Progenitor cell of endocrine pancreas (in vitro differentiated cells): ENCODE measurements at regions not wholly inside any gene's neighbourhood (a gene's known extent, or its start where the extent isn't known, plus 50 kb on each side); places are given as distances from the start of the nearest gene placed in this dataset.

ENCODE experiments used
- DNase-seq: peaks from one replicate; pipeline ENCODE4 v3.0.0; 2021; ENCODE audit warnings: low spot score; ENCODE audit not compliant: unreplicated experiment
- H3K27ac Mint-ChIP-seq: 2 replicates; pipeline ENCODE4 v1.8.0; 2021; ENCODE audit warnings: mild to moderate bottlenecking, moderate library complexity, mixed read lengths
- H3K27me3 Mint-ChIP-seq: 2 replicates; pipeline ENCODE4 v1.8.0; 2021; ENCODE audit warnings: mixed read lengths
- H3K36me3 Mint-ChIP-seq: 2 replicates; pipeline ENCODE4 v1.8.0; 2022; ENCODE audit warnings: mixed read lengths; ENCODE audit not compliant: insufficient read depth
- H3K4me1 Mint-ChIP-seq: 2 replicates; pipeline ENCODE4 v1.8.0; 2021; ENCODE audit warnings: low read depth, mixed read lengths
- H3K4me3 Mint-ChIP-seq: 2 replicates; pipeline ENCODE4 v1.8.0; 2021; ENCODE audit warnings: low read depth, mild to moderate bottlenecking, moderate library complexity, mixed read lengths
- H3K9me3 Mint-ChIP-seq: 2 replicates; pipeline ENCODE4 v1.8.0; 2021; ENCODE audit warnings: low read depth, mixed read lengths
- TF ChIP-seq, protein P1 (sequence below): fragments of 200-600 bp; sonication (generic); IDR thresholded peaks from one replicate; pipeline ENCODE4 v1.5.0; 2021; ENCODE audit warnings: antibody characterized with exemption, mild to moderate bottlenecking; ENCODE audit not compliant: unreplicated experiment

DNA sequence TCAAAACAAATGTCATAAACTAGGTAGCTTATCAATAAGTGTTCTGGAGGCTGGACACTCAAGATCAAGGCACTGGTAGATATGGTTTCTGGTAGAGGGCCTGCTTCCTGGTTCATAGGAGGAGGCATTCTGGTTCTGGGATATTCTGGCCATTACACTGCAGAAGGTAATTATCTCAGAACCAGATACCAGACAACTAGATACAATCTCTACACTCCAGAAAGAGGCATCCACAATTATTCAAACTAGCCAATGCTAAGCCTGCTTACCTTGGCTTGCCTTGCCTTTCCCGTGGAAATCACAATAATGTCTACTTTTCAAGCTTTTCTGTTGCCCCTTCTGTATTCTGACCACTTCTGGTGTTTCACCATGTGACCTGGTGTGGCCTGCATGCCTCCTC, 785.2 kb upstream of the GYPC start:
- no peak overlapping the region for H3K27ac Mint-ChIP-seq
- no peak for DNase-seq
- H3K27me3 Mint-ChIP-seq = no peaks in the 10 kb centered on the region
- H3K4me3 Mint-ChIP-seq = no peak overlapping the region
- TF ChIP-seq, protein P1, sequence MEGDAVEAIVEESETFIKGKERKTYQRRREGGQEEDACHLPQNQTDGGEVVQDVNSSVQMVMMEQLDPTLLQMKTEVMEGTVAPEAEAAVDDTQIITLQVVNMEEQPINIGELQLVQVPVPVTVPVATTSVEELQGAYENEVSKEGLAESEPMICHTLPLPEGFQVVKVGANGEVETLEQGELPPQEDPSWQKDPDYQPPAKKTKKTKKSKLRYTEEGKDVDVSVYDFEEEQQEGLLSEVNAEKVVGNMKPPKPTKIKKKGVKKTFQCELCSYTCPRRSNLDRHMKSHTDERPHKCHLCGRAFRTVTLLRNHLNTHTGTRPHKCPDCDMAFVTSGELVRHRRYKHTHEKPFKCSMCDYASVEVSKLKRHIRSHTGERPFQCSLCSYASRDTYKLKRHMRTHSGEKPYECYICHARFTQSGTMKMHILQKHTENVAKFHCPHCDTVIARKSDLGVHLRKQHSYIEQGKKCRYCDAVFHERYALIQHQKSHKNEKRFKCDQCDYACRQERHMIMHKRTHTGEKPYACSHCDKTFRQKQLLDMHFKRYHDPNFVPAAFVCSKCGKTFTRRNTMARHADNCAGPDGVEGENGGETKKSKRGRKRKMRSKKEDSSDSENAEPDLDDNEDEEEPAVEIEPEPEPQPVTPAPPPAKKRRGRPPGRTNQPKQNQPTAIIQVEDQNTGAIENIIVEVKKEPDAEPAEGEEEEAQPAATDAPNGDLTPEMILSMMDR = no peak
- peaks cover 3% of the 10 kb centered on the region for H3K9me3 Mint-ChIP-seq
- no peaks in the 10 kb centered on the region for H3K4me1 Mint-ChIP-seq
- no peaks in the 10 kb centered on the region for H3K36me3 Mint-ChIP-seq

DNA sequence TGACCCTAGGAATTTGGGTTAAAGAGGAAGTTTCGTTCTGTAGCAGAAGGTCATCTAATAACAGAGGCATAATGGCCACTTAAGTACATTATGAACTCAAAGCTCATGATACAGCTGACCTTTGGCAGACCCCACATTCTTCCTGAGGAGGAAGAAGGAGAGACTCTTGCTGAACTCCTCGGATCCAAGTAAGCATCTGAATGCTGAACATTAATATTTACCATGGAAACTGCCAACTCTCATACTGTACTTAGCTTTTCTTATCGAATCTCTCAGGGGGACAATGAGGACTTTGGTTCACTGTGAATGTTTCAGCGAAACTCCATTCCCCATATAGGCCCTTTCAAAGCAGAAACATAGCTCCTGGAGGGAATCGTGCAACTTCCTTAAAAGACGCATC, 781.4 kb upstream of the GYPC start:
- H3K36me3 Mint-ChIP-seq = no peaks in the 10 kb centered on the region

DNA sequence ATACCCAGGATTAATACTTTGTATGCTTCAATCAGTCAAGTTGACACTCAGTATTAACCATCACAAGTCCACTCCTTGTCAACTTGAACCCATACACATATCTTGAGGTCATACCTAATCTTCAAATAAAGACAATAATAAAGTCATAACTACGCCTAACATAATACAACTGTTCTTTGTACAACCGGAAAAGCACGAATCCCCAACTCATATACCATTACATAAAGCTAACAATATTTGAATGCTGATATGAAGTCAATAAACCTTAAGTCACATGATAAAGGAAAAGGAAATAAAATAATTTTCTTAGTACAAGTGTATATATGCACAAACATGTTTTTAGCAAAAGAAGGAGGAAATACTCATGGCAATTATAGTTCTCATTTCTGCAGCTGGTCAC, 770.6 kb upstream of the GYPC start:
- no peak for DNase-seq
- no peaks in the 10 kb centered on the region for H3K4me1 Mint-ChIP-seq
- H3K9me3 Mint-ChIP-seq = peaks cover 26% of the 10 kb centered on the region
- H3K36me3 Mint-ChIP-seq = peaks cover 1% of the 10 kb centered on the region
- no peak overlapping the region for H3K4me3 Mint-ChIP-seq
- TF ChIP-seq, protein P1 = no peak
- H3K27me3 Mint-ChIP-seq = no peaks in the 10 kb centered on the region
- H3K27ac Mint-ChIP-seq = no peak overlapping the region

More for the DNA sequence above, 781.4 kb upstream of the GYPC start:
- no peaks in the 10 kb centered on the region for H3K27me3 Mint-ChIP-seq
- TF ChIP-seq, protein P1 = no peak
- H3K4me3 Mint-ChIP-seq = no peak overlapping the region
- DNase-seq = no peak
- H3K9me3 Mint-ChIP-seq = peaks cover 7% of the 10 kb centered on the region
- H3K4me1 Mint-ChIP-seq = no peaks in the 10 kb centered on the region
- no peak overlapping the region for H3K27ac Mint-ChIP-seq

DNA sequence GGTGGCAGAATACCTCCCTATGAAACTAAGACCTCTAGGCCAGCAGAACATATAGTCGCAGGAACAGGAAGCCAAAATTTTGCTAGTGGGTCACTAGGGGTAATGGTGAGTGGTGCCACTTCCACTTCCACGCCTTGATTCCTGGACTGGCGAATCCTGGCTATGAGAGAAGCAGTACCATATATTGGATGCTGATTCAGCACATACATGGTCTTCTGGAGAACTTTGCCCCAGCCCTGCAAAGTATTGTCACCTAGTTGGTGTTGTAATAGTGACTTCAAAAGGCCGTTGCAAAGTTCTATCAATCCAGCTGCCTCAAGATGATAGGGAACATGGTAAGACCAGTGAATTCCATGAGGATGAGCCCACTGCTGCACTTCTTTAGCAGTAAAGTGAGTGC, 769.8 kb upstream of the GYPC start:
- no peak overlapping the region for H3K27ac Mint-ChIP-seq
- TF ChIP-seq, protein P1 = no peak
- H3K4me3 Mint-ChIP-seq = no peak overlapping the region
- no peaks in the 10 kb centered on the region for H3K27me3 Mint-ChIP-seq
- H3K9me3 Mint-ChIP-seq = peaks cover 29% of the 10 kb centered on the region
- no peak for DNase-seq
- no peaks in the 10 kb centered on the region for H3K4me1 Mint-ChIP-seq
- H3K36me3 Mint-ChIP-seq = peaks cover 1% of the 10 kb centered on the region

DNA sequence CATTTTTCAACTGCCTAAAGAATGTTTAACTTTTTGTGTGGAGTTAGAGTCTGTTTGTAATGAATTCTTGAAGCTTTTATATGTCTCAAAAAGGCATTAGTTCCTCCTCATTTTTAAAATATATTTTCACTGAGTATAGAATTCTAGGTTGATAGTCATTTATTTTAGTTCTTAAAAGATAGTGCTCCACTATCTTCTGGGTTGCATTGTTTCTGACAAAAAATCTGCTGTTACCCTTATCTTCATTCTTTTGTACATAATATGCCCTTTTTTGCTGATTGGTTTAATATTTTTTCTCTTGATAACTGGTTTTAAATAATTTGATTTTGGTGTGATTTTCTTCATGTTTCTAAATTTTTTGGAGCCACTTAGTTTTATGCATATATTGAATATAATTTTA, 754.7 kb upstream of the GYPC start:
- no peak for DNase-seq
- no peak overlapping the region for H3K4me3 Mint-ChIP-seq
- H3K4me1 Mint-ChIP-seq = no peaks in the 10 kb centered on the region
- no peaks in the 10 kb centered on the region for H3K27me3 Mint-ChIP-seq
- no peak overlapping the region for H3K27ac Mint-ChIP-seq
- no peaks in the 10 kb centered on the region for H3K36me3 Mint-ChIP-seq
- TF ChIP-seq, protein P1 = no peak
- peaks cover 27% of the 10 kb centered on the region for H3K9me3 Mint-ChIP-seq
